HFFc6 (cell line): ENCODE measurements at regions not wholly inside any gene's neighbourhood (a gene's known extent, or its start where the extent isn't known, plus 50 kb on each side); places are given as distances from the start of the nearest gene placed in this dataset.

ENCODE experiments used
- DNase-seq: peaks from one replicate; pipeline ENCODE4 v3.0.0-alpha.2; 2018
- H3K27ac Mint-ChIP-seq: 2 replicates; pipeline ENCODE4 v1.8.0; 2020; ENCODE audit warnings: mild to moderate bottlenecking, mixed read lengths
- H3K27me3 Mint-ChIP-seq: 2 replicates; pipeline ENCODE4 v1.8.0; 2021; ENCODE audit warnings: mild to moderate bottlenecking, moderate library complexity, mixed read lengths; ENCODE audit not compliant: insufficient read depth
- H3K36me3 Mint-ChIP-seq: 2 replicates; pipeline ENCODE4 v1.8.0; 2021; ENCODE audit warnings: low read depth, mixed read lengths
- H3K4me1 Mint-ChIP-seq: 2 replicates; pipeline ENCODE4 v1.8.0; 2020; ENCODE audit warnings: low read depth, mixed read lengths
- H3K4me3 Mint-ChIP-seq: 2 replicates; pipeline ENCODE4 v1.8.0; 2020; ENCODE audit warnings: mild to moderate bottlenecking, moderate library complexity, mixed read lengths
- H3K9me3 Mint-ChIP-seq: 2 replicates; pipeline ENCODE4 v1.8.0; 2020; ENCODE audit warnings: mild to moderate bottlenecking, mixed read lengths
- CTCF ChIP-seq: fragments of 200-600 bp; sonication (generic); IDR thresholded peaks from 2 replicates; pipeline ENCODE4 v1.5.0; 2021; ENCODE audit warnings: antibody characterized with exemption, mild to moderate bottlenecking

DNA sequence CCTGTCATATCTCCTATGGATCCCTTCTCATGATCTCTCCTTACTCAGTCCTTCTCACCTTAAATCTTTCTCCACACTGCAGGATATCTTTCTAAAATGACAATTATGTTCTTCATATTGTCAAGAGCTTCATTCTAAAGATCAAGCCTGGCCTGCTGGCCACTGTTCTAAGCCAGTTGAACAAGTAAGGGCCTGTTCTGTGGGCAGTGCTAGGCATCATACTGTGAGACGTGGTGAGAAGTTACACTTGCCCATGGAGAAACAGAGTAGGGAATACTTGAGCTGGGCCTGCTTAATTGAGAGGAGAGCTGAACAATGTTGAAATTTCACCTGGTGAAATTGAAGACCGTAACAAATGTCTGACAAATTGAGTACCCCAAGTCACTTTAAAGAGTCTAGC, 184.1 kb upstream of the RASGRP1 start:
- H3K4me1 Mint-ChIP-seq = peaks cover 29% of the 10 kb centered on the region

GRCh38 chr15:38750786-38751185, 186.2 kb upstream of the RASGRP1 start:
- no peak for DNase-seq
- peaks cover 8% of the 10 kb centered on the region; the same call in 1 of the 2 replicates for H3K36me3 Mint-ChIP-seq
- H3K4me3 Mint-ChIP-seq = no peak overlapping the region
- no peak overlapping the region for H3K27ac Mint-ChIP-seq
- TF ChIP-seq CTCF = no peak
- H3K4me1 Mint-ChIP-seq = peaks cover 23% of the 10 kb centered on the region
- H3K9me3 Mint-ChIP-seq = no peaks in the 10 kb centered on the region
- peaks cover 5% of the 10 kb centered on the region for H3K27me3 Mint-ChIP-seq

More for the DNA sequence above, 184.1 kb upstream of the RASGRP1 start:
- TF ChIP-seq CTCF = no peak
- H3K27me3 Mint-ChIP-seq = no peaks in the 10 kb centered on the region
- H3K27ac Mint-ChIP-seq = no peak overlapping the region
- H3K36me3 Mint-ChIP-seq = peaks cover 8% of the 10 kb centered on the region; the same call in 1 of the 2 replicates
- DNase-seq = no peak
- H3K9me3 Mint-ChIP-seq = no peaks in the 10 kb centered on the region
- H3K4me3 Mint-ChIP-seq = no peak overlapping the region

- no peak for TF ChIP-seq CTCF
- H3K27ac Mint-ChIP-seq = no peak overlapping the region
- peaks cover 56% of the 10 kb centered on the region for H3K4me1 Mint-ChIP-seq
- peaks cover 5% of the 10 kb centered on the region for H3K27me3 Mint-ChIP-seq
- H3K4me3 Mint-ChIP-seq = no peak overlapping the region
- no peaks in the 10 kb centered on the region for H3K36me3 Mint-ChIP-seq
- no peaks in the 10 kb centered on the region for H3K9me3 Mint-ChIP-seq
- no peak for DNase-seq
Observed at GRCh38 chr15:38755718-38756117, 191.1 kb upstream of the RASGRP1 start.

DNA sequence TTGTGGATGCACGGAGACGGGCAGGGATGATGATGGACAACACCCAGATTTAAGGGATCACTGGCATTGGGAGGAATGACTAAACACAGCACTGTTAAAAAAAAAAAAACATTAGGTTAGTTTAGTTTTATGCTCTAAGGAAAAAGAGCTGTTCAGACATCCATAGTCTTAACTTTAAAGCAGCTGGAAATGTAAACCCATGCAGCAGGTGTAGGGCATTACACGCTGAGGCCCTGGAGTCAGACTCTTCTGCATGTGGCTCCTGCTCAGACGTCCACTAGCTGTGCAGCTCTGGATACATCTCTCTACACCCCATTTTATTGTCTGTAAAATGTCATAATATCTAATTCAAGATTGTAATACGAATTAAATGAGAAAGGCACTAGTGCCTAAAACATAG, 191.8 kb upstream of the RASGRP1 start:
- no peak overlapping the region for H3K27ac Mint-ChIP-seq
- H3K4me3 Mint-ChIP-seq = no peak overlapping the region
- H3K9me3 Mint-ChIP-seq = no peaks in the 10 kb centered on the region
- peaks cover 5% of the 10 kb centered on the region for H3K27me3 Mint-ChIP-seq
- peaks cover 56% of the 10 kb centered on the region for H3K4me1 Mint-ChIP-seq
- no peak for TF ChIP-seq CTCF
- DNase-seq = no peak
- no peaks in the 10 kb centered on the region for H3K36me3 Mint-ChIP-seq

DNA sequence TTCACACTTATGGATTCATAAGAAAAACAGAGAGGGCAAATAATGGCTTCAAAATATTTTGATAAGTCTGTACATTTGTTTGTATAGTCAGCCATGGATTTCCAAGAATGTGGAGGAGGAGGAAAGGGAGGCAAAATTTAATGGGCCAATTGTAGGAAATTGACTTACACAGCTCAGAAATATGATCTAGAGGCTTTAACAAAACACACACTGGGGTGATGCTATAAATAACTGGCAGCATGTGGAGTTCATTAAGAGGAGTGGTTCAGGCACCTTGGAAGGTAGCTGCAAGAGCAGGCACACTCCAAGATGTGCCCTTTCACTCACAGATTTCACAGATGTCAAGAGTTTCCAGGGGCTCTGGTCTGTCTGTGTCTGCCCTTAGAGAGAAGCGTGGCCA, 193.4 kb upstream of the RASGRP1 start:
- Mint-ChIP-seq H3K4me1 (peaks cover 56% of the 10 kb centered on the region), H3K9me3 (no peaks in the 10 kb centered on the region), H3K27ac (peak overlapping the region; percentile 53), H3K4me3 (peak overlapping the region; percentile 41), H3K36me3 (no peaks in the 10 kb centered on the region), H3K27me3 (peaks cover 5% of the 10 kb centered on the region)
- DNase-seq = peak; percentile 79
- TF ChIP-seq CTCF = no peak

DNA sequence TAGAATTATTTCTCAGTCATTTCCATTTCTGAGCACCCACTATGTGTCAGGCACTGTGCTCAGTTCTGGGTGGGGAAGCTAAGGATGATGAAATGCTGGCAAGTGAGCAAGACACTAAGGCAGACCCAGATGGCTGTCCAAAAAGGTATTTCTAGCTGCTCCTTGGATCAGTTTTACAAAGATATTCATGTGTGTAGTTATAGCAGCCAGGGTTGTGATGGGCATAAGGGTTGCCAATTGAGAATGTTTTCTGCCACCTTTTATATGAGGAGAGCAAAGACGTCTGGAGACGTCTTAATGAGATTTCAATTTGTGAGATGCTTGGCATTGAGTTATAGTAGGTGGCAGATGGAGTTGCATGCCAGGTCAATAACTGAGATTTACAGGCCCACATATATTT, 197.1 kb upstream of the RASGRP1 start:
- DNase-seq = no peak
- Mint-ChIP-seq H3K27ac (no peak overlapping the region), H3K9me3 (no peaks in the 10 kb centered on the region), H3K36me3 (no peaks in the 10 kb centered on the region), H3K4me3 (no peak overlapping the region), H3K4me1 (peaks cover 37% of the 10 kb centered on the region), H3K27me3 (no peaks in the 10 kb centered on the region; the same call in 1 of the 2 replicates)
- TF ChIP-seq CTCF = no peak
